ENCODE measurements at regions not wholly inside any gene's neighbourhood (a gene's known extent, or its start where the extent isn't known, plus 50 kb on each side); places are given as distances from the start of the nearest gene placed in this dataset.
A peak's percentile ranks its signal among the peaks of the same experiment; 100 is the strongest.
"Not testable (repeated sequence)": the region's sequence is repeated elsewhere in the genome, so short reads cannot be mapped to it uniquely, and the experiment has no call there.

GRCh38 chr22:22296047-22296446, 51.5 kb downstream of the VPREB1 start:
- DNase-seq (ENCODE audit: low read depth) = not testable (repeated sequence)

- peak; percentile 12 for DNase-seq (ENCODE audit: low read depth)
Measured at GRCh38 chr22:22297159-22297793, 52.7 kb downstream of the VPREB1 start.

- peak; percentile 79 for DNase-seq (ENCODE audit: low read depth)
Measured at GRCh38 chr22:22297794-22298653, 53.4 kb downstream of the VPREB1 start.

- DNase-seq (ENCODE audit: low read depth) = not testable (repeated sequence)
Measured at GRCh38 chr22:22298654-22299009, 54.0 kb downstream of the VPREB1 start.

GRCh38 chr22:22300511-22300910, 55.9 kb downstream of the VPREB1 start:
- not testable (repeated sequence) for DNase-seq (ENCODE audit: low read depth)

GRCh38 chr22:22300946-22301345, 56.4 kb downstream of the VPREB1 start:
- not testable (repeated sequence) for DNase-seq (ENCODE audit: low read depth)

GRCh38 chr22:22316589-22316988, 72.0 kb downstream of the VPREB1 start:
- DNase-seq (ENCODE audit: low read depth) = no peak

- DNase-seq (ENCODE audit: low read depth) = no peak
Measured at GRCh38 chr22:22318723-22319465, 74.3 kb downstream of the VPREB1 start.

- peak; percentile 69 for DNase-seq (ENCODE audit: low read depth)
Measured at GRCh38 chr22:22321743-22322611, 77.4 kb downstream of the VPREB1 start.

GRCh38 chr22:22322792-22323191, 78.2 kb downstream of the VPREB1 start:
- DNase-seq (ENCODE audit: low read depth) = no peak

- DNase-seq (ENCODE audit: low read depth) = no peak
Measured at GRCh38 chr22:22327723-22328122, 83.1 kb downstream of the VPREB1 start.

- DNase-seq (ENCODE audit: low read depth) = no peak
Measured at GRCh38 chr22:22329792-22330191, 85.2 kb downstream of the VPREB1 start.

- not testable (repeated sequence) for DNase-seq (ENCODE audit: low read depth)
Measured at GRCh38 chr22:22335640-22336039, 91.1 kb downstream of the VPREB1 start.

GRCh38 chr22:22336333-22336732, 91.7 kb downstream of the VPREB1 start:
- not testable (repeated sequence) for DNase-seq (ENCODE audit: low read depth)

GRCh38 chr22:22338778-22339177, 94.2 kb downstream of the VPREB1 start:
- DNase-seq (ENCODE audit: low read depth) = not testable (repeated sequence)

GRCh38 chr22:22341736-22342135, 97.2 kb downstream of the VPREB1 start:
- DNase-seq (ENCODE audit: low read depth) = no peak

GRCh38 chr22:22342697-22343580, 98.4 kb downstream of the VPREB1 start:
- DNase-seq (ENCODE audit: low read depth) = peak; percentile 58

- DNase-seq (ENCODE audit: low read depth) = no peak
Measured at GRCh38 chr22:22343581-22344296, 99.2 kb downstream of the VPREB1 start.

GRCh38 chr22:22344430-22344829, 99.8 kb downstream of the VPREB1 start:
- DNase-seq (ENCODE audit: low read depth) = no peak

GRCh38 chr22:22345781-22346180, 101.2 kb downstream of the VPREB1 start:
- no peak for DNase-seq (ENCODE audit: low read depth)

Measured in Daoy (cell line).